ENCODE measurements at regions not wholly inside any gene's neighbourhood (a gene's known extent, or its start where the extent isn't known, plus 50 kb on each side); places are given as distances from the start of the nearest gene placed in this dataset.

DNA sequence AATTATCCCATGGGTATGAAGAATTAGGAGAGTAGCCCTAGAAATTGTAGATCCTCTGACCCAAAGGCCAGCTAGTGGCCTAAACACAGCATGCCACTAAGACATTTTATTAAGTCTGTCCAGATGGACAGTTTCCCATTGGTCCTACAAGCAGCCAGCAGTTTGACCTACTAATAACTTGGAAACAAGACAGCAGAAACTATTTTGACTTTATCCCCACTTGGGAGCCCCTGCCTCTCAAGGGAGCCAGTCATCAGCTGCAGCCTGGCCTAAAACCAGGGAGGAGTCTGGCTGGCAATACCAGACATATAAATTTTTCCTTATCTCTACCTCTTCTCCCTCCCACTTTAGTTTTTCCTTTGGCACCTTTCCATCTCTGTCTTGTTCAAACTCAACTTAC lies 222.6 kb upstream of the KCTD3 start:
- TF ChIP-seq, protein P1, sequence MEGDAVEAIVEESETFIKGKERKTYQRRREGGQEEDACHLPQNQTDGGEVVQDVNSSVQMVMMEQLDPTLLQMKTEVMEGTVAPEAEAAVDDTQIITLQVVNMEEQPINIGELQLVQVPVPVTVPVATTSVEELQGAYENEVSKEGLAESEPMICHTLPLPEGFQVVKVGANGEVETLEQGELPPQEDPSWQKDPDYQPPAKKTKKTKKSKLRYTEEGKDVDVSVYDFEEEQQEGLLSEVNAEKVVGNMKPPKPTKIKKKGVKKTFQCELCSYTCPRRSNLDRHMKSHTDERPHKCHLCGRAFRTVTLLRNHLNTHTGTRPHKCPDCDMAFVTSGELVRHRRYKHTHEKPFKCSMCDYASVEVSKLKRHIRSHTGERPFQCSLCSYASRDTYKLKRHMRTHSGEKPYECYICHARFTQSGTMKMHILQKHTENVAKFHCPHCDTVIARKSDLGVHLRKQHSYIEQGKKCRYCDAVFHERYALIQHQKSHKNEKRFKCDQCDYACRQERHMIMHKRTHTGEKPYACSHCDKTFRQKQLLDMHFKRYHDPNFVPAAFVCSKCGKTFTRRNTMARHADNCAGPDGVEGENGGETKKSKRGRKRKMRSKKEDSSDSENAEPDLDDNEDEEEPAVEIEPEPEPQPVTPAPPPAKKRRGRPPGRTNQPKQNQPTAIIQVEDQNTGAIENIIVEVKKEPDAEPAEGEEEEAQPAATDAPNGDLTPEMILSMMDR (conservative IDR thresholded peaks at IDR 0.05; ENCODE audit: low read depth, low read length), result no peak
- TF ChIP-seq EZH2phosphoT487 (IDR thresholded peaks at IDR 0.05; ENCODE audit: borderline replicate concordance, low read length) (no peak), EZH2 (IDR thresholded peaks at IDR 0.05; ENCODE audit: low read length, unreplicated experiment) (no peak)

All from PC-3 (cell line).